ENCODE measurements at regions not wholly inside any gene's neighbourhood (a gene's known extent, or its start where the extent isn't known, plus 50 kb on each side); places are given as distances from the start of the nearest gene placed in this dataset.

- no peaks in the 10 kb centered on the region for H3K36me3 ChIP-seq
- no peak overlapping the region for H3K27ac ChIP-seq
- DNase-seq (no peak), ATAC-seq (no peak)
- peaks cover 13% of the 10 kb centered on the region for H3K4me1 ChIP-seq
- H3K9me3 ChIP-seq, result no peaks in the 10 kb centered on the region
- H3K4me3 ChIP-seq, result no peak overlapping the region
- H3K27me3 ChIP-seq (ENCODE audit: low read depth), result no peaks in the 10 kb centered on the region
- no peak for TF ChIP-seq CTCF (IDR thresholded peaks at IDR 0.05)
- intact Hi-C loops (cut with DNase I), result no loop called here
Observed at GRCh38 chr11:62030071-62030684, 62.7 kb upstream of the FTH1 start.

GRCh38 chr11:62026739-62027370 is 59.4 kb upstream of the FTH1 start:
- Histone ChIP-seq H3K27me3 (ENCODE audit: low read depth) (no peaks in the 10 kb centered on the region), H3K36me3 (no peaks in the 10 kb centered on the region), H3K9me3 (no peaks in the 10 kb centered on the region), H3K27ac (peak overlapping the region; percentile 83), H3K4me3 (no peak overlapping the region), H3K4me1 (peaks cover 21% of the 10 kb centered on the region)
- TF ChIP-seq CTCF (IDR thresholded peaks at IDR 0.05), result no peak
- intact Hi-C loops (cut with DNase I), result no loop called here
- DNase-seq (no peak), ATAC-seq (no peak)

GRCh38 chr11:62025487-62026105 is 58.2 kb upstream of the FTH1 start:
- peak; percentile 84 for DNase-seq
- peak; percentile 89 to 93 for ATAC-seq
- Histone ChIP-seq H3K9me3 (peaks cover 3% of the 10 kb centered on the region), H3K27ac (peak overlapping the region; percentile 83), H3K4me1 (peaks cover 21% of the 10 kb centered on the region), H3K27me3 (ENCODE audit: low read depth) (no peaks in the 10 kb centered on the region), H3K4me3 (no peak overlapping the region), H3K36me3 (no peaks in the 10 kb centered on the region)
- TF ChIP-seq CTCF (IDR thresholded peaks at IDR 0.05), result no peak
- intact Hi-C loops (cut with DNase I), result no loop called here

GRCh38 chr11:62024936-62025486 is 57.6 kb upstream of the FTH1 start:
- no peak overlapping the region for H3K4me3 ChIP-seq
- no peak for TF ChIP-seq CTCF (IDR thresholded peaks at IDR 0.05)
- DNase-seq, result no peak
- H3K9me3 ChIP-seq, result peaks cover 3% of the 10 kb centered on the region
- intact Hi-C loops (cut with DNase I), result no loop called here
- no peaks in the 10 kb centered on the region for H3K27me3 ChIP-seq (ENCODE audit: low read depth)
- H3K27ac ChIP-seq, result peak overlapping the region; percentile 83
- peaks cover 21% of the 10 kb centered on the region for H3K4me1 ChIP-seq
- no peaks in the 10 kb centered on the region for H3K36me3 ChIP-seq
- peak in 1 of 2 donors; percentile 18 for ATAC-seq

- TF ChIP-seq CTCF (IDR thresholded peaks at IDR 0.05), result no peak
- intact Hi-C loops (cut with DNase I), result no loop called here
- ATAC-seq (no peak), DNase-seq (no peak)
- Histone ChIP-seq H3K36me3 (no peaks in the 10 kb centered on the region), H3K4me1 (peaks cover 21% of the 10 kb centered on the region), H3K27me3 (ENCODE audit: low read depth) (no peaks in the 10 kb centered on the region), H3K27ac (no peak overlapping the region), H3K9me3 (peaks cover 3% of the 10 kb centered on the region), H3K4me3 (no peak overlapping the region)
Observed at GRCh38 chr11:62022211-62022610, 54.8 kb upstream of the FTH1 start.

Data from lower lobe of right lung (tissue), 2 donors.